GM21619 (cell line): ENCODE measurements at regions not wholly inside any gene's neighbourhood (a gene's known extent, or its start where the extent isn't known, plus 50 kb on each side); places are given as distances from the start of the nearest gene placed in this dataset.
"Not testable (repeated sequence)": the region's sequence is repeated elsewhere in the genome, so short reads cannot be mapped to it uniquely, and the experiment has no call there.

Experiments
- ATAC-seq: cut with Tn5 transposase; IDR thresholded peaks from one replicate; pipeline ENCODE4 v1.9.1; 2021; ENCODE audit not compliant: unreplicated experiment

DNA sequence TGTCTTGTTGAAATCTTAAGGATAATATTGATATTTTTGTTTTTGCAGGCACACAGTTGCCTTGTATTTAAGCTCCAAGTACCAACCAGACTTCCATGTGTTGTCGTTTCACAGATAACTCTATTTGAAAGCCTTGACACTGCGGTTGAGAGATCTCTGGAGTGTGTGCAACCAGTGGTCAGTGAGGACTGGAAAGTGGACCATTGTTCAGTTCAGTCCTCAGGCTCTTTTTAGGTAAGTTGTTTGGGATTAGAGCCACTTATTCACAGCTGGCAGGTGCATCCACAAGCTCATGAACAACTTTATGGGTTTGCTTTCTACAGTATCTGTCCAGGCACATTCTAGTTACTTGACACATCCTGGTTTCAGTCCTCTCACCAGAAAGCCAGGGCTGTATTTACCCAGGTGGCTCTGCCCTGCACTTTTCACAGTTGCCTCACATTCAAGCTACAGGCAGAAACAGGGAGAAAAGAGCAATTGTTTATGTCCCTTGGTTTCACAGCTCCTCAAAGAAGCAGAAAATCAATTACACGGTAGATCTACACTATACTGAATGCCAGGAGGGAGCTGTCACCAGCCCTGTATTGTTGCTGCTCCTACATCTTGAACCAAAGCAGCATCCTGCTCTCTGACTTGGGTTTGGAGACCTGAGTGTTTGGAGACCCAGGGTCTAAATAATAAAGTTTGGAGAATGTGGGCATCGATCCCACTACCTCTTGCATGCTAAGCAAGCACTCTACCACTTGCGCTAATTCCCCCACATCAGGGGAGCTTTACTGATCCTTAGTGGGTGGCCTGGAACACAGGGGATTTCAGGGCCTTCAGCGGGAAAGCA lies 543.3 kb downstream of the PRIM2 start:
- not testable (repeated sequence) for ATAC-seq

DNA sequence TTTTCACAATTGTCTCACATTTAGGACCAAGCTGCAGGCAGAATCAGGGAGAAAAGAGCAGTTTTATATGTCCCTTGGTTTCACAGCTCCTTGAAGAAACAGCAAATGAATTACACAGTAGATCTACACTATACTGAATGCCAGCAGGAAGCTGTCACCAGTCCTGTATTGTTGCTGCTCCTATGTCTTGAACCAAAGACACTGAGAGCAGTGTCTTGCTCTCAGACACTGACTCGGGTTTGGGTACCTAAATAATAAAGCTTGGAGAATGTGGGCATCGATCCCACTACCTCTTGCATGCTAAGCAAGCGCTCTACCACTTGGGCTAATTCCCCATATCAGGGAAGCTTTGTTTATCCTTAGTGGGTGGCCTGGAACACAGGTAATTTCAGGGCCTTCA lies 552.7 kb downstream of the PRIM2 start:
- not testable (repeated sequence) for ATAC-seq

DNA sequence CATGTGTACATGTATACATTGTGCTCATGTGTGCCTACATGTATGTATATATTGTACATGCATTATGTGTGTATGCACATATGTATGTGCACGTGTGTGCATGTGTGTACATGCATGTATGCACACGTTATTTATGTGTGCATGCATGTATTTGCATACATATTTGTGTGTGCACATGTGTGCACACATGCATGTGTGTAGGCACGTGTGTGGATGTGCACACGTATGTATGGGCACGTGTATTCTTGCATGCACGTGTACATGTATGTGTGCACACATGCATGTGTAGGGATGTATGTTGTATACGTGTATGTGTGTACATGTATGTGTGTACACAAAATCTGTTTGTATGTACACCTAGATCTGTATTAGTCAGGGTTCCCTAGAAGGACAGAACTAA lies 556.0 kb downstream of the PRIM2 start:
- ATAC-seq, result not testable (repeated sequence)

DNA sequence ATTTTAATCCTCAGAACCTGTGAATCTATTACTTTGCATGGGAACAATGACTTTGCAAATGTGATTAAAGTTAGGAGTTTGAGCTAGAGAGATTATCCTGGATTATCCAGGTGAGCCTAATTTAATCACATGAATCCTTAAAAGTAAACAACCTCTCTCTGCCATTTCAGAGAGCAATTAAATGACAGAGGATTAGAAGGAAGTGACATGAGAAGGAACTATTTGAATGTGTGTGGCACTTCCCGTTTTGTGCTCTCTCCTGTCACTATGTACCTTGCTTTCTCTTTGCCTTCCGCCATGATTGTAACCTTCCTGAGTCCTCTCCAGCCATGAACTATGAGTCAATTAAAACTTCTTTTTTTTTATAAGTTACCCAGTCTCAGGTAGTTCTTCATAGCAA lies 559.2 kb downstream of the PRIM2 start:
- not testable (repeated sequence) for ATAC-seq

GRCh38 chr6:57877729-57878128 lies 560.3 kb downstream of the PRIM2 start:
- not testable (repeated sequence) for ATAC-seq

DNA sequence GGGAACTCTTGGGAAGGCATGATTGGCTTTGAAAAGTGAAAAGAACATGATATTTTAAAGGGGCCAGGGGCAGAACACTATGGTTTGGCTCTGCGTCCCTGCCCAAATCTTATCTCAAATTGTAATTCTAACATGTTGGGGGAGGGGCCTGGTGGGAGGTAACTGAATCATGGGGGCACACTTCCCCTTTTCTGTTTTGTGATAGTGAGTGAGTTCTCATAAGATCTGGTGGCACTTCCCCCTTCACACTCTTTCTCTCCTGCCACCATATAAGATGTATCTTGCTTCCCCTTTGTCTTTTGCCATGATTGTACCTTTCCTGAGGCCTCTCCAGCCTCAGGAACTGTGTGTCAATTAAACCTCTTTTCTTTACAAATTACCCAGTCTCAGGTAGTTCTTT lies 561.4 kb downstream of the PRIM2 start:
- not testable (repeated sequence) for ATAC-seq

DNA sequence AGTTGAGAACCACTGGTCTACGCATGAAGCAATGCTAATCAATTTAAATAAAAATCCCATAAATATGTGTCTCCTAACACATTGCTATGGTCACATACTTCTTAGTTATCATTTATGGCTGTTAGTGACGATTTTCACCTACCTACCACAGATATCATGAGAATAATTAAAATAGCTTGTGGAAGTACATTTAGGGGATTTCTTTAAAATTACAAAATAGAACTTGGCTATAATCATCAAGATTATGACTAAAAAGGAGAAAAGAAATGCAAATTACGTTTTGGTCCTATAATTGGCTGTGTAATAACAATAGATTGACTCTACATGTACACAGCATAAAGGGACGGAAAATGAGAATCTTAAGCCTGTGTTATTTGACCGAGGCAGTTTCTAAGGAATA lies 581.4 kb downstream of the PRIM2 start:
- peak; percentile 75 for ATAC-seq

GRCh38 chr6:57900687-57901399 lies 583.4 kb downstream of the PRIM2 start:
- ATAC-seq, result not testable (repeated sequence)

DNA sequence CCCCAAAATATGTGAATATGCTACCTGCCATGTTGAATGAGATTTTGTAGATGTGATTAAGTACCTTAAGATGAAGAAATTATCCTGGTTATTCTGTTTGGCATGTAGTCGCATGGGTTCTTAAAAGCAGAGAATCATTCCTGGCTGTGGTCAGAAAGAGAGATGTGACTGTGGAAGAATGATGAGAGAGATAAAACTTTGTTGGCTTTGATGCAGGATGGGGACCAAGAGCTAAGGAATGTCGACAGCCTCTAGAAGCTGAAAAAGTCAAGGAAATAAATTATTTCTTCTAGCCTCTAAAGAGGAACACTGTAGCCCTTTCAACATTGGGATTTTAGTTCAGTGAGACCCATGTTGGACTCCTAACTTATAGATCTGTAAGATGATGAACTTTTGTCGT lies 584.0 kb downstream of the PRIM2 start:
- ATAC-seq, result not testable (repeated sequence)

GRCh38 chr6:57904356-57904755 lies 586.9 kb downstream of the PRIM2 start:
- ATAC-seq, result not testable (repeated sequence)

DNA sequence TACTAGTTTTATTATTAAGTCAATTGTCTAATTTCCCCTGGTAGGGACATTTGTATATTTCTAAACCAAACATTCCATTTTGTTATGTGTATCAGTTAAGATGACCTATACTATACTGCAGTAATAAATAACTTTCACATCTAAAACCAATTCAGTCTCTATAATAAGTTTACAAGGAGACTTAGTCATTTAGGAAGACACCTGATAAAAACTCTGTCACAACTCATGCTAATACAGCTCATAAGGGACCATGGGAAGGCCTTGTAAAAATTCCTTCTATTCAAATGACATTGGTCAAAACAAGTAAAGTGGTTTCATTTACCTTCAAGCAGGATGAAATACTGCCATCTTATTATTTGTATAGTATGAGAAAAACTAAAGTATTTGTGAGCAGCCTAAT lies 597.9 kb downstream of the PRIM2 start:
- ATAC-seq, result peak; percentile 82

DNA sequence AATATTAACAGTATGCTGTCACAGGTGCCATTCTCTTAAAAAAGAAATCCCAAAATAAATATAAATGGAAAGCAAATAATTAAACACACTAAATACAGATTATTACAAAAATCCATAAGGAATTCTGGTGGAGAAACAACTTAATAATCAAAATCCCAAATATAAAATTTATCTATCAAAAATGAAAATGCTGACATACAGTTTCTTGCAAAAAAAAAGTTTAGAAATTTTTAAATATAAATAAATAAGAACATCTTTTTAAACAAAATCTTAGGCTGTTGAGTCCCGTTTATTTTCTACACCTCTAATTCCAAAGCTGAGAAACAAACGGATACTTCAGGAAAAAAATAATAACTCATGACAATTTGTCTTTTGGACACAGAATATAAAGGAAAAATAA lies 625.5 kb downstream of the PRIM2 start:
- ATAC-seq, result not testable (repeated sequence)

- not testable (repeated sequence) for ATAC-seq
These were observed 628.8 kb downstream of the PRIM2 start for GRCh38 chr6:57946084-57946768.

DNA sequence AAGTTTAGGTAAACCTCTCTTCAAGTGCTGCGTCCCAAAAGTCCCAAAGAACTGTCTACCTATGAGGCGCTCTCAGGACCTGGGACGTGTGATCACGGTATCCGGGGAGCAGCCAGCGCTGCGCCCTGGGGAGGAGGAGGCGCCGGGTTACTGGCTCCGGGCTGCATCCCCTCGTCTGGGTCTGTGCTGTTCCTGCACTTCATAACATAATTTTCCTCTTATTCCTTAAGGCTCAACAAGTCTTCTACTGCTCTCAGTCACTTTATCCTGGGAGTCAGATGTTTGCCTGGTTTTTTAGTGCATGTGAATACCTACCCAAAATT lies 629.3 kb downstream of the PRIM2 start:
- ATAC-seq, result not testable (repeated sequence)

DNA sequence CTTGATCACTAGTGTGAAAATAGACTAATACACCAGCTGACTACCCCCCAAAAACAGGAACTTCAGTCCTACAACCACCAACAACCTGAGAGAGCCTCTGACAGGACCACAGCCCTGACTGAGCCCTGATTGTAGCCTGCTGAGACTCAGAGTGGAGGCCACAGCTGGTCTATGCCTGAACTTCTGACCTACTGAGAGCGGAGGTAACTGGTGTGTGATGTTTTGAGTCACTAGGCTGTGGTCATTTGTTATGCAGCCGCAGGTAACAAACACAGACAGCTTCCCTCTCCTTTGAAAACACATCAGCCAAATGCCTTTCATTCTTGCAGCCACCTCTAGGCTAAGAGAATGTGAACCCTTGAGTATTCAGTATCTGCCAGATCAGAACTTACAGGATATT lies 631.1 kb downstream of the PRIM2 start:
- not testable (repeated sequence) for ATAC-seq

DNA sequence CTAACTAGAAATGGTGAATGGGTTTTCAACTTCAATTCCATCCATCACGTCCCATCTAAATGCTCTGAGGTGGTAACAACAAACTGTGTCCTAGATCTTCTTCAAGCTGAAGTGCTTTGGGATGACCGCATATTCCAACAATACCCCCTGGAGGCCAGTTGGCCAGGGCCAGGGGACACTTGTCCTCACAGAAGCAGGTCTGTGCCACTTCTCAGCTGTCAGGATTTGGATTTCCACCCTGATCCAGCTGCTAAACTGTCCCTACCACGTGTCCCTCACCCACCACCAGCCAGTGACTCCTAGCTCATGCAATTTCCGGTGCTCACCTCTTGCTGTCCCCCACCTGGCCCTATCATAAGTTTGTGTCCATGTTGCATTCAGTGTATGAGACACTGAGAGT lies 633.0 kb downstream of the PRIM2 start:
- not testable (repeated sequence) for ATAC-seq

DNA sequence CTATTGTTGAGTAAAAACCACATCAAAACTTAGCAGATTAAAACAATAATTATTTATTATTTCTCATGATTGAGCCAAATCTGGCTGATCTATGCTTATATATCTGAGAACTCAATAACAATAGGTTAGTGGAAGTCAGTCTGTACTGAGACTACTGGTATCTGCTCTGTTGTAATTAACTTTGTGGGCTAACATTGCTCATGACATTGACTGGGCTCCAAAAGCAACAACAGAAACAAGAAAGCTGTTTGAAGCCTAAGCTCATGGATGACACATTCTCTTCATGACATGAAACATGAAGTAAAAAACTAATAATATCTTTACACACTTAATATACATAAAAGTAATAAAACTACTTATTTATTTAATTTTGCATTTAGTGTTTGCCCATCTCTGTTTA lies 649.3 kb downstream of the PRIM2 start:
- not testable (repeated sequence) for ATAC-seq

DNA sequence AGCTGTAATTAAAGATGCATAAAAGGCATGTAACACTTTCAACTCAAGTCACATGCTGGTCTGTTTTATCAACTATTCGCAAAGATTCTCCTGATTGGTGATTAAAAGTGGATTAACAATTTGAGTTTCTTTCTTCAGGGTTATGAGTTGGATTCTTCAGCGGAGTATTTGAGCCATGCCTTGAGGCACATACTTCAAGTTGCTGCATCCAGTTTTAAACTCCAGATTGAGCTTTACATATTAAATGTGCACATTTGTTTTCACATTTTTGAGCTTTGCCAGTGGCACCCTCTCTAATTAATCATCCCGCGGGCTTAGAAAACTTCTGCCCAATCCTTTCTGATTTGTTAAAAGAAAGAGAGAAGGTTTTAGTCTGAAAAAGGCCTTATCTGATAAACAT lies 654.5 kb downstream of the PRIM2 start:
- not testable (repeated sequence) for ATAC-seq

DNA sequence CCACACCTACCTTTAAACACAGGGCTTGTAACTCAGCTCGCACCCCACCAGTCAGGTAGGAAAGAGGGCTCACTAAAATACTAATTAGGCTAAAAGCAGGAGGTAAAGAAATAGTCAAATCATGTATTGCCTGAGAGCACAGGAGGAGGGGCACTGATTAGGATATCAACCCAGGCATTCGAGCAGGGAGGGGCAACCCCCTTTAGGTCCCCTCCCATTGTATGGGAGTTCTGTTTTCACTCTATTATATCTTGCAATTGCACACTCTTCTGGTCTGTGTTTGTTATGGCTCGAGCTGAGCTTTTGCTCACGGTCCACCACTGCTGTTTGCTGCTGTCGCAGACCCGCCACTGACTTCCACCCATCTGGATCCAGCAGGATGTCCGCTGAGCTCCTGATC lies 657.2 kb downstream of the PRIM2 start:
- ATAC-seq, result no peak

- not testable (repeated sequence) for ATAC-seq
These were observed 657.7 kb downstream of the PRIM2 start for GRCh38 chr6:57975127-57975526.

GRCh38 chr6:57976371-57976770 lies 658.9 kb downstream of the PRIM2 start:
- not testable (repeated sequence) for ATAC-seq

- not testable (repeated sequence) for ATAC-seq
These were observed 666.2 kb downstream of the PRIM2 start for GRCh38 chr6:57983603-57984002.
